GM12875 (cell line): ENCODE measurements at regions not wholly inside any gene's neighbourhood (a gene's known extent, or its start where the extent isn't known, plus 50 kb on each side); places are given as distances from the start of the nearest gene placed in this dataset.

Experiments used
- H3K4me3 ChIP-seq: one replicate; pipeline ENCODE4 v1.5.1; 2011; ENCODE audit warnings: low read depth, low read length, control low read depth
- CTCF ChIP-seq: IDR thresholded peaks from 2 replicates; pipeline ENCODE4 v1.5.1; 2011; ENCODE audit warnings: low read depth, mild to moderate bottlenecking, control low read depth, inconsistent platforms, low read length, moderate library complexity, borderline replicate concordance; ENCODE audit not compliant: insufficient read depth

GRCh38 chr13:34006011-34006410 is 188.1 kb downstream of the RFC3 start:
- H3K4me3 ChIP-seq, result no peak overlapping the region

GRCh38 chr13:34011552-34012085 is 193.7 kb downstream of the RFC3 start:
- TF ChIP-seq CTCF, result no peak
- no peak overlapping the region for H3K4me3 ChIP-seq

More at GRCh38 chr13:34006011-34006410, 188.1 kb downstream of the RFC3 start:
- TF ChIP-seq CTCF, result no peak

GRCh38 chr13:34012382-34012781 is 194.4 kb downstream of the RFC3 start:
- no peak overlapping the region for H3K4me3 ChIP-seq
- TF ChIP-seq CTCF, result no peak

- no peak overlapping the region for H3K4me3 ChIP-seq
- TF ChIP-seq CTCF, result no peak
These were observed 195.1 kb downstream of the RFC3 start for GRCh38 chr13:34013061-34013460.

GRCh38 chr13:34017231-34017630 is 199.3 kb downstream of the RFC3 start:
- no peak for TF ChIP-seq CTCF
- no peak overlapping the region for H3K4me3 ChIP-seq

- H3K4me3 ChIP-seq, result no peak overlapping the region
- no peak for TF ChIP-seq CTCF
These were observed 201.9 kb downstream of the RFC3 start for GRCh38 chr13:34019870-34020269.

- TF ChIP-seq CTCF, result no peak
These were observed 202.4 kb downstream of the RFC3 start for GRCh38 chr13:34020388-34020787.

More at GRCh38 chr13:34020388-34020787, 202.4 kb downstream of the RFC3 start:
- no peak overlapping the region for H3K4me3 ChIP-seq
